Pancreas (tissue), 10 donors: ENCODE measurements at regions not wholly inside any gene's neighbourhood (a gene's known extent, or its start where the extent isn't known, plus 50 kb on each side); places are given as distances from the start of the nearest gene placed in this dataset.

Source experiments
- ATAC-seq, 4 donors: fragments of 200-7000 bp; cut with Tn5 transposase; one replicate each; pipeline versions ENCODE4 v1.8.0 to v1.9.1; 2020; ENCODE audit warnings: mild to moderate bottlenecking in 4 of 4, moderate library complexity in 4 of 4
- DNase-seq, 6 donors: peaks; one replicate each; pipeline ENCODE4 v3.0.0-alpha.2; 2020
- FAIRE-seq: peaks from 2 replicates; lab custom pipeline; 2012; peaks lifted over from hg19 to GRCh38; lab: Jason Lieb, UNC
- H3K27ac ChIP-seq, 4 donors: fragments of 200-600 bp; sonication (generic); 1 replicate in 3 of 4; 2 replicates in 1 of 4; pipeline versions ENCODE4 v1.5.0 to v1.8.0; 2020
- H3K27me3 ChIP-seq, 4 donors: fragments of 200-600 bp; one replicate each; pipeline ENCODE4 v1.8.0; 2021
- H3K36me3 ChIP-seq, 3 donors: fragments of 200-600 bp; sonication (generic) in 1 of 3; one replicate each; pipeline versions ENCODE4 v1.5.0 to v1.8.0; 2020 to 2021
- H3K4me1 ChIP-seq, 3 donors: fragments of 200-600 bp; one replicate each; pipeline ENCODE4 v1.8.0; 2021
- H3K4me3 ChIP-seq, 4 donors: fragments of 200-600 bp; sonication (generic) in 2 of 4; one replicate each; pipeline versions ENCODE4 v1.5.0 to v1.8.0; 2020 to 2021
- H3K9me3 ChIP-seq, 4 donors: fragments of 200-600 bp; one replicate each; pipeline ENCODE4 v1.8.0; 2021
- WGBS, 2 donors: extraction: QIAGEN DNeasy Blood & Tissue Kit; methylation state at CpG; one replicate each; pipeline ENCODE4 v1.1.7; 2013; 5-methylcytosine and 5-hydroxymethylcytosine counted together
- intact Hi-C, 3 donors: fragments of 100-400 bp; cut with DNase I; formaldehyde crosslinking; loops; one replicate each; pipeline versions ENCODE4 v1.11.1 to v1.14.2; 2022
- TF ChIP-seq, protein P1 (sequence below), 4 donors: fragments of 200-600 bp; sonication (generic) in 3 of 4; IDR thresholded peaks; one replicate each; pipeline versions ENCODE4 v1.5.0 to v1.8.0; 2021; ENCODE audit warnings: antibody characterized with exemption in 4 of 4
- donor health status: healthy with polysubstance abuse.
- donor health status: DM: no; HTN: no; CAD: no; lungs with moderate emphysema.
- donor health status: DM: no; HTN: no; CAD: no.
- donor health status: control.
- donor health status: control.
- donor health status: Bipolar disorder and iron deficiency.
- donor health status: DM: yes; HTN: yes; CAD: no.
- donor health status: DM: no; HTN: no; CAD: no.
- donor health status: DM: no; HTN: no; CAD: no.
- donor health status: DM: yes; HTN: yes; CAD: no.

DNA sequence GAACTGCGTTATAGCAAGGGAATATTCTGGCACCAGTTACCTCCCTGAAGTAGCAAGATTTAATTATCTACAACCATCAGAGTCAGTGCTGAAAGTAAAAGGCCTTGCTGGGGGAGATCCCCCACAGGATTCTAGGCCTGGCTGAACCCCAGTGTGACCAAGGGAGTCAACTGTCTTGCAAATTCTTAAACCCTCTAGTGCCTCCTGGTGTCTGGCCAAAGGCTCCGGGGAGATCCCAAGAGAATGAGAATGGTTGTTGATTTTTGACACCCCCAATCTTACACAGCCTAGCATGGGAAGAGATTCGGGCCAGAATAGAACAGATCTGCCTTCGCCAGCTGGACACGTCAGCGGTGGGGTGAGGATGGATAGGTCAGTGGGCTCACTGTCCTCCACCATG is 179.4 kb downstream of the ERMARD start:
- TF ChIP-seq, protein P1, sequence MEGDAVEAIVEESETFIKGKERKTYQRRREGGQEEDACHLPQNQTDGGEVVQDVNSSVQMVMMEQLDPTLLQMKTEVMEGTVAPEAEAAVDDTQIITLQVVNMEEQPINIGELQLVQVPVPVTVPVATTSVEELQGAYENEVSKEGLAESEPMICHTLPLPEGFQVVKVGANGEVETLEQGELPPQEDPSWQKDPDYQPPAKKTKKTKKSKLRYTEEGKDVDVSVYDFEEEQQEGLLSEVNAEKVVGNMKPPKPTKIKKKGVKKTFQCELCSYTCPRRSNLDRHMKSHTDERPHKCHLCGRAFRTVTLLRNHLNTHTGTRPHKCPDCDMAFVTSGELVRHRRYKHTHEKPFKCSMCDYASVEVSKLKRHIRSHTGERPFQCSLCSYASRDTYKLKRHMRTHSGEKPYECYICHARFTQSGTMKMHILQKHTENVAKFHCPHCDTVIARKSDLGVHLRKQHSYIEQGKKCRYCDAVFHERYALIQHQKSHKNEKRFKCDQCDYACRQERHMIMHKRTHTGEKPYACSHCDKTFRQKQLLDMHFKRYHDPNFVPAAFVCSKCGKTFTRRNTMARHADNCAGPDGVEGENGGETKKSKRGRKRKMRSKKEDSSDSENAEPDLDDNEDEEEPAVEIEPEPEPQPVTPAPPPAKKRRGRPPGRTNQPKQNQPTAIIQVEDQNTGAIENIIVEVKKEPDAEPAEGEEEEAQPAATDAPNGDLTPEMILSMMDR (IDR thresholded peaks at IDR 0.05) = no peak
- no peaks in the 10 kb centered on the region for H3K9me3 ChIP-seq
- H3K27me3 ChIP-seq = no peaks in the 10 kb centered on the region
- H3K27ac ChIP-seq = no peak overlapping the region
- H3K36me3 ChIP-seq = no peaks in the 10 kb centered on the region
- peaks cover 16 to 23% (median 20%) of the 10 kb centered on the region in 3 donors for H3K4me1 ChIP-seq
- ATAC-seq = no peak
- no peak overlapping the region for H3K4me3 ChIP-seq
- no peak for FAIRE-seq
- intact Hi-C loops = no loop called here
- 92 to 93% methylated on average over 6 of the region's 6 CpGs for WGBS, 2 donors
- DNase-seq = no peak

DNA sequence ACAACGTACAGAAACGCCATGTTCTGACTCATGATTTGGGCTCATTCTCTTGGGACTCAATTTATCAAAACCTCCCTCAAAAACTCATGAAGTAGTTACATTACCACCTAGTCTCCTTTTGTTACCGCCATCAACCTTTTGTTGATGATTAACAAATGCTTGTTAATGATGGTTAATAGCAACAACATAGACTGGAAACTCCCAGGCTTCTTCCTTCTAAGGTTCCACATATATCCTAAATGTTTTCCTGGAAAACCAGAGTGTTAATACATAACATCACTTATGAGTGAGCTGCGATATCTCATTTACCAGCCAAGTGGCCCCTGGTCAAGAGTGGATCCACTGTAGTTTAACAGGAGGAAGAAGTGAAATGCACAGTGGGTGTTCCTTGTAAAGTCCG is 176.3 kb downstream of the ERMARD start:
- ATAC-seq (no peak), FAIRE-seq (no peak), DNase-seq (no peak)
- Histone ChIP-seq H3K27me3 (no peaks in the 10 kb centered on the region), H3K4me1 (no peaks in the 10 kb centered on the region), H3K27ac (no peak overlapping the region), H3K9me3 (no peaks in the 10 kb centered on the region), H3K36me3 (no peaks in the 10 kb centered on the region), H3K4me3 (no peak overlapping the region)
- TF ChIP-seq, protein P1 (IDR thresholded peaks at IDR 0.05) = no peak
- WGBS, 2 donors = 64 to 65% methylated on average over 5 of the region's 5 CpGs
- intact Hi-C loops = no loop called here

DNA sequence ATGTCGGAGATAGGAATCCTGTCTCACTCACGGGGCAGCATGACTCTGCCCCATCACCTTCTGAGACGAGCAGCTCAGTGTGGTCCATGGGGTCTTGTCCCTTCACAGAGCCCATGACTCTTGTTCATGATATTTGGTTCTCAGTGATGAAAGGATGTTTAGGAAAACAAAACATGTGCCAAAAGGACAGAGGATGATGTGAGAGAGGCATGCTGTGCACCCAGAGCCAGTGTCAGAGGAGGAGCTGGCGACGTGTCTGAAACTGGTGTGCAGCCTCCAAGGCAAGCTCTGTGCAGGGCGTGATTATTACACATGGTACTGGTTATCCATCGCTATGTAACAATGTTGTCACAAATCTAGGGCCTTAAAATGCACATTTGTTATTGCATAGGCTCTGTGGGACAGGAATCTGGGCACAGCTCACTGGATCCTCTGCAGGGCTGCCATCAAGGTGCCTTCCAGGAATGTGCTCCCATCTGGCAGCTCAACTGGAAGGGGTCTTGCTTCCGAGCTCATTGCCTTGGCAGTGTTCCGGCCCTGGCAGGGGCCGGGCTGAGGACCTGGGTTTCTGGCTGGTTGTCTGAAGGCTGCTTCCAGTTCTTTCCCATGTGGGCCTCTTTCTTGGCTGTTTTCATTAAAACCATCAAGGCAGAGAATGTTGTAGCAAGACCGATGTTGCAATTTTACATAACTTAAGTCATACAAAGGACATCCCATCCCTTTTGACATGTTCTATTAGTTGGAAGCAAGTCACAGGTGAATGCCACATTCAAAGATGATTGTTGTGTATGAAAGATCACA is 175.4 kb downstream of the ERMARD start:
- Histone ChIP-seq H3K9me3 (no peaks in the 10 kb centered on the region), H3K36me3 (no peaks in the 10 kb centered on the region), H3K27me3 (no peaks in the 10 kb centered on the region), H3K4me1 (peaks cover 0 to 7% (median 7%) of the 10 kb centered on the region in 3 donors), H3K4me3 (no peak overlapping the region), H3K27ac (no peak overlapping the region)
- DNase-seq (no peak), ATAC-seq (no peak), FAIRE-seq (no peak)
- intact Hi-C loops = no loop called here
- TF ChIP-seq, protein P1 (IDR thresholded peaks at IDR 0.05) = no peak
- WGBS, 2 donors = 92 to 96% methylated on average over 11 of the region's 11 CpGs

DNA sequence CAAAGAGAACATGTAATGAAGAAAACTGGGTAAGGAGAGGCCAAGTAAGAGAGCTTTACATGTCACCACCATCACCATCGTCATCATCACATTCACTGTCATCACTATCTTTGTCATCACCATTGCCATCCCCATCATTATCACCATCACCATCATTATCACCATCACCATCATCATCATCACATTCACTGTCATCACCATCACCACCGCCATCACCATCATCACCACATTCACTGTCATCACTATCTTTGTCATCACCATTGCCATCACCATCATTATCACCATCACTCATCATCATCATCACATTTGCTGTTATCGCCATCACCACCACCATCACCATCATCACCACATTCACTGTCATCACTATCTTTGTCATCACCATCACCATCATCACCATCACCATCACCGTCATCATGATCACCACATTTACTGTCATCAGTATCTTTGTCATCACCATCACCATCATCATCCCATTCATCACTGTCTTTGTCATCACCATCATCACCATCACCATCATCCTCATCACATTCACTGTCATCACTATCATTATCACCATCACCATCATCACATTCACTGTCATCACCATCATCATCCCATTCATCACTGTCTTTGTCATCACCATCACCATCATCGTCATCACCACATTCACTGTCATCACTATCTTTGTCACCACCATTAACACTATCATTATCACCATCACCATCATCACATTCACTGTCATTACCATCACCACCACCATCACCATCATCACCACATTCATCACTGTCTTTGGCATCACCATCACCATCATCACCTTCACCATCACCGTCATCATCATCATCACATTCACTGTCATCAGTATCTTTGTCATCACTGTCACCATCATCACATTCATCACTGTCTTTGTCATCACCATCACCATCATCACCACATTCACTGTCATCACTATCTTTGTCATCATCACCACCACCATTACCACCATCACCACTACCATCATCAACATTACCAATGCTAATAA is 172.3 kb downstream of the ERMARD start:
- DNase-seq (no peak), ATAC-seq (no peak), FAIRE-seq (no peak)
- intact Hi-C loops = no loop called here
- TF ChIP-seq, protein P1 (IDR thresholded peaks at IDR 0.05) = no peak
- Histone ChIP-seq H3K36me3 (no peaks in the 10 kb centered on the region), H3K27ac (no peak overlapping the region), H3K9me3 (no peaks in the 10 kb centered on the region), H3K4me3 (no peak overlapping the region), H3K27me3 (no peaks in the 10 kb centered on the region), H3K4me1 (peaks cover 0 to 7% (median 7%) of the 10 kb centered on the region in 3 donors)
- 84 to 85% methylated on average over 6 of the region's 6 CpGs for WGBS, 2 donors
